PFSK-1 (cell line): ENCODE measurements at regions not wholly inside any gene's neighbourhood (a gene's known extent, or its start where the extent isn't known, plus 50 kb on each side); places are given as distances from the start of the nearest gene placed in this dataset.

Experiments
- FOXP2 ChIP-seq: optimal IDR thresholded peaks from 2 replicates; pipeline ENCODE3; 2011; ENCODE audit warnings: borderline replicate concordance, control low read depth, inconsistent platforms; ENCODE audit not compliant: insufficient read depth; ENCODE audit errors: extremely low read length, extremely low read depth
- POLR2AphosphoS5 ChIP-seq: IDR thresholded peaks from 2 replicates; pipeline ENCODE4 v1.6.1; 2012; ENCODE audit warnings: low read depth, mild to moderate bottlenecking, control low read depth, low read length, moderate library complexity
- SIN3A ChIP-seq: IDR thresholded peaks from 2 replicates; pipeline ENCODE4 v1.6.1; 2012; ENCODE audit warnings: mild to moderate bottlenecking, low read length, moderate library complexity, borderline replicate concordance; ENCODE audit not compliant: insufficient read depth
- TAF1 ChIP-seq: IDR thresholded peaks from 2 replicates; pipeline ENCODE4 v1.6.1; 2012; ENCODE audit warnings: low read length, control low read depth, borderline replicate concordance; ENCODE audit not compliant: insufficient read depth
- TF ChIP-seq, protein P1 (sequence below), 2 experiments: IDR thresholded peaks; 2 replicates each; pipeline versions ENCODE4 v1.6.1 to v1.8.0; 2011 to 2012; ENCODE audit warnings: low read depth in 2 of 2, low read length in 2 of 2, control low read depth in 1 of 2, inconsistent platforms in 1 of 2, mild to moderate bottlenecking in 1 of 2, moderate library complexity in 1 of 2; ENCODE audit not compliant: insufficient read depth in 1 of 2

DNA sequence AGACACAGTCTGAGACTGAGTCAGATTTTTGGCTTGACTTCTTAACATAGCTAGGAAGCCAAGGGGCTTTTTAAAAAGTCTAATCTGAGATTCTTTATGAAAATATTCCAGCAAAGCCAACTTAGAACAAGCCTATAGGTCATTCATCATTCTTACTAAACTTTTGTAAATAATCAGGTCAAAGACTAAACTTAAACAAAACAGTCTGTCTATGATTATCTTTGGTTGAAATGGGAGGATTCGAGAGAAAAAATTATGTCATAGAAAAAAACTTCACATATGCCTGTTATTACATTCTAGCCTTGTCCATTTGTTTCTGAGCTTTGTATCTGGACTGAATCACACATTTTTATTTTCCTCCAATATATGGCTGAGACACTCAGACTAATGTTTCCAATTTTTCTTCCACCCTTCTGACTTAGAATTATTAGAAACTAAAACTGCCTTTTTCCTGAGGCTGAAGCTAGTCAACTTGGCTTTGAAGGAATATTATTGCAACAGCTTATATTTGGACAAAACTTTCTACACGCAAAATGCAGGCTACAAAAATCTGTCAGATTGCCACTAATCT is 83.3 kb downstream of the ETS2 start:
- TF ChIP-seq FOXP2 (no peak), TAF1 (no peak), POLR2AphosphoS5 (no peak), SIN3A (no peak)
- TF ChIP-seq, protein P1, sequence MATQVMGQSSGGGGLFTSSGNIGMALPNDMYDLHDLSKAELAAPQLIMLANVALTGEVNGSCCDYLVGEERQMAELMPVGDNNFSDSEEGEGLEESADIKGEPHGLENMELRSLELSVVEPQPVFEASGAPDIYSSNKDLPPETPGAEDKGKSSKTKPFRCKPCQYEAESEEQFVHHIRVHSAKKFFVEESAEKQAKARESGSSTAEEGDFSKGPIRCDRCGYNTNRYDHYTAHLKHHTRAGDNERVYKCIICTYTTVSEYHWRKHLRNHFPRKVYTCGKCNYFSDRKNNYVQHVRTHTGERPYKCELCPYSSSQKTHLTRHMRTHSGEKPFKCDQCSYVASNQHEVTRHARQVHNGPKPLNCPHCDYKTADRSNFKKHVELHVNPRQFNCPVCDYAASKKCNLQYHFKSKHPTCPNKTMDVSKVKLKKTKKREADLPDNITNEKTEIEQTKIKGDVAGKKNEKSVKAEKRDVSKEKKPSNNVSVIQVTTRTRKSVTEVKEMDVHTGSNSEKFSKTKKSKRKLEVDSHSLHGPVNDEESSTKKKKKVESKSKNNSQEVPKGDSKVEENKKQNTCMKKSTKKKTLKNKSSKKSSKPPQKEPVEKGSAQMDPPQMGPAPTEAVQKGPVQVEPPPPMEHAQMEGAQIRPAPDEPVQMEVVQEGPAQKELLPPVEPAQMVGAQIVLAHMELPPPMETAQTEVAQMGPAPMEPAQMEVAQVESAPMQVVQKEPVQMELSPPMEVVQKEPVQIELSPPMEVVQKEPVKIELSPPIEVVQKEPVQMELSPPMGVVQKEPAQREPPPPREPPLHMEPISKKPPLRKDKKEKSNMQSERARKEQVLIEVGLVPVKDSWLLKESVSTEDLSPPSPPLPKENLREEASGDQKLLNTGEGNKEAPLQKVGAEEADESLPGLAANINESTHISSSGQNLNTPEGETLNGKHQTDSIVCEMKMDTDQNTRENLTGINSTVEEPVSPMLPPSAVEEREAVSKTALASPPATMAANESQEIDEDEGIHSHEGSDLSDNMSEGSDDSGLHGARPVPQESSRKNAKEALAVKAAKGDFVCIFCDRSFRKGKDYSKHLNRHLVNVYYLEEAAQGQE (IDR thresholded peaks at IDR 0.05; ENCODE audit: insufficient read depth in 1 of 2, low read depth in 2 of 2, low read length in 2 of 2) = no peak

- TF ChIP-seq TAF1 (no peak), FOXP2 (no peak), POLR2AphosphoS5 (no peak), SIN3A (no peak)
- TF ChIP-seq, protein P1 (IDR thresholded peaks at IDR 0.05; ENCODE audit: insufficient read depth in 1 of 2, low read depth in 2 of 2, low read length in 2 of 2) = no peak
Measured at GRCh38 chr21:38887749-38888148, 82.0 kb downstream of the ETS2 start.

DNA sequence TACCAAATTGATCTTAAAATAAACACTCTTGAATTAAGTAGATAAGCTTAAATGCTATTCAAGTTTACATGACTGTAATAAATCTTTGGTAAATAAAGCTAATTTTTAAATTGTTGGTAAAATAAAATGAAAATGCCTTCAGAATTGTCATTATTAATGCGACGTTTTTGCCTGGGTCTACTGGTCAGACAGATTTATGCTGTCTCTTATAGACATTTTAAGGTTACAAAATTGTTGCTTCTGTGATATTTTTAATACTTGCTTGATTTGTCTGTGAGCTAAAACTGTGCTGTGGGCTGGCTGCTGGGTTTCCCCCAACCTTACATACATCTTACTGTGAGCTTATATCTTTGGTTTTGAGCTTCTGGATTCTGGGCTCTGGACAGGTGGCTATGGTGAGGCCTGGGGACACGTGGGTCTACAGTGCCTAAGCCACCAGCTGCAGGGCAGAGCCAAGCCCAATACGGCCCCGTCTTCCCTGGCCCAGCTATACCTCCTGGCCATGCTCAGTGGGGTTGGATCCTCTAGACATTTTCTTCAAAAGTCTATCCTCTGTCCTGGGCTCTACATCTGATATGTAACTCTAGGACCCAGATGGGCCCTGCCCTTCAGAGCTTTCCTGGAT is 81.4 kb downstream of the ETS2 start:
- TF ChIP-seq FOXP2 = no peak
- TF ChIP-seq, protein P1 (IDR thresholded peaks at IDR 0.05; ENCODE audit: insufficient read depth in 1 of 2, low read depth in 2 of 2, low read length in 2 of 2) = no peak
- TF ChIP-seq POLR2AphosphoS5 = no peak
- TF ChIP-seq TAF1 = no peak
- no peak for TF ChIP-seq SIN3A

GRCh38 chr21:38885909-38886308 is 80.2 kb downstream of the ETS2 start:
- TF ChIP-seq, protein P1 (IDR thresholded peaks at IDR 0.05; ENCODE audit: insufficient read depth in 1 of 2, low read depth in 2 of 2, low read length in 2 of 2) = no peak
- TF ChIP-seq TAF1 (no peak), SIN3A (no peak), POLR2AphosphoS5 (no peak), FOXP2 (no peak)

DNA sequence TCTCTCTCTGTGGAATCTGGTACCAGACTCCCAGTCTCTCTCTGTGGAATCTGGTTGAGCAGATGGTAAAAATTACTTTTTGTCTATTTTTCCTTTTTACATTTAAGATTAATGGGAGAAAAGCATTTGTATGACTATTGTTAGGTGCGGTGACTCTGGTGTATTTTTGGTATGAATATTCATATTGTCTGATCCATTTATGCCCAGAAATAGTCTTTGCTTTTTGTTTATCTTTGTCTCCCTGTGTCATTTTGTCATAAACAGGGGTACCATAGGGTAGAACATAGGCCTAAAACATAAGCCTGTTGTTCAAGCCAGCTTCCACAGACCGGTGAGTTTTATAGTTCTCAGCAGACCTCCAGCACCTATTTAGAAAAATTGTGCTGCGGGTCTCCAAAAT is 78.7 kb downstream of the ETS2 start:
- TF ChIP-seq, protein P1 (IDR thresholded peaks at IDR 0.05; ENCODE audit: insufficient read depth in 1 of 2, low read depth in 2 of 2, low read length in 2 of 2) = no peak
- TF ChIP-seq TAF1 = no peak
- no peak for TF ChIP-seq SIN3A
- TF ChIP-seq FOXP2 = no peak
- TF ChIP-seq POLR2AphosphoS5 = no peak
